Progenitor cell of endocrine pancreas (in vitro differentiated cells): ENCODE measurements at regions not wholly inside any gene's neighbourhood (a gene's known extent, or its start where the extent isn't known, plus 50 kb on each side); places are given as distances from the start of the nearest gene placed in this dataset.

ENCODE experiments used
- DNase-seq: peaks from one replicate; pipeline ENCODE4 v3.0.0; 2021; ENCODE audit warnings: low spot score; ENCODE audit not compliant: unreplicated experiment
- H3K27ac Mint-ChIP-seq: 2 replicates; pipeline ENCODE4 v1.8.0; 2021; ENCODE audit warnings: mild to moderate bottlenecking, moderate library complexity, mixed read lengths
- H3K27me3 Mint-ChIP-seq: 2 replicates; pipeline ENCODE4 v1.8.0; 2021; ENCODE audit warnings: mixed read lengths
- H3K36me3 Mint-ChIP-seq: 2 replicates; pipeline ENCODE4 v1.8.0; 2022; ENCODE audit warnings: mixed read lengths; ENCODE audit not compliant: insufficient read depth
- H3K4me1 Mint-ChIP-seq: 2 replicates; pipeline ENCODE4 v1.8.0; 2021; ENCODE audit warnings: low read depth, mixed read lengths
- H3K4me3 Mint-ChIP-seq: 2 replicates; pipeline ENCODE4 v1.8.0; 2021; ENCODE audit warnings: low read depth, mild to moderate bottlenecking, moderate library complexity, mixed read lengths
- H3K9me3 Mint-ChIP-seq: 2 replicates; pipeline ENCODE4 v1.8.0; 2021; ENCODE audit warnings: low read depth, mixed read lengths
- CTCF ChIP-seq: fragments of 200-600 bp; sonication (generic); IDR thresholded peaks from one replicate; pipeline ENCODE4 v1.5.0; 2021; ENCODE audit warnings: antibody characterized with exemption, mild to moderate bottlenecking; ENCODE audit not compliant: unreplicated experiment

- no peak overlapping the region for H3K27ac Mint-ChIP-seq
- peaks cover 2% of the 10 kb centered on the region for H3K4me1 Mint-ChIP-seq
- H3K9me3 Mint-ChIP-seq = peaks cover 4% of the 10 kb centered on the region
- H3K36me3 Mint-ChIP-seq = no peaks in the 10 kb centered on the region
- no peak overlapping the region for H3K4me3 Mint-ChIP-seq
- H3K27me3 Mint-ChIP-seq = no peaks in the 10 kb centered on the region
- no peak for DNase-seq
- no peak for TF ChIP-seq CTCF
Measured at GRCh38 chr2:226187156-226187555, 612.5 kb downstream of the IRS1 start.

GRCh38 chr2:226185616-226186211, 613.9 kb downstream of the IRS1 start:
- peaks cover 4% of the 10 kb centered on the region for H3K9me3 Mint-ChIP-seq
- no peaks in the 10 kb centered on the region for H3K27me3 Mint-ChIP-seq
- no peaks in the 10 kb centered on the region for H3K36me3 Mint-ChIP-seq
- H3K4me3 Mint-ChIP-seq = no peak overlapping the region
- DNase-seq = no peak
- H3K27ac Mint-ChIP-seq = no peak overlapping the region
- TF ChIP-seq CTCF = no peak
- peaks cover 4% of the 10 kb centered on the region for H3K4me1 Mint-ChIP-seq

GRCh38 chr2:226184940-226185615, 614.5 kb downstream of the IRS1 start:
- Mint-ChIP-seq H3K4me1 (peaks cover 9% of the 10 kb centered on the region), H3K27ac (no peak overlapping the region), H3K36me3 (no peaks in the 10 kb centered on the region), H3K9me3 (peaks cover 4% of the 10 kb centered on the region), H3K27me3 (no peaks in the 10 kb centered on the region), H3K4me3 (no peak overlapping the region)
- no peak for DNase-seq
- TF ChIP-seq CTCF = no peak

- Mint-ChIP-seq H3K4me1 (peaks cover 10% of the 10 kb centered on the region), H3K9me3 (peaks cover 4% of the 10 kb centered on the region), H3K27me3 (no peaks in the 10 kb centered on the region), H3K27ac (no peak overlapping the region), H3K4me3 (no peak overlapping the region), H3K36me3 (no peaks in the 10 kb centered on the region)
- no peak for TF ChIP-seq CTCF
- no peak for DNase-seq
Measured at GRCh38 chr2:226184540-226184939, 615.1 kb downstream of the IRS1 start.

- Mint-ChIP-seq H3K27me3 (no peaks in the 10 kb centered on the region), H3K4me1 (peaks cover 9% of the 10 kb centered on the region), H3K9me3 (no peaks in the 10 kb centered on the region), H3K36me3 (no peaks in the 10 kb centered on the region), H3K27ac (no peak overlapping the region), H3K4me3 (no peak overlapping the region)
- no peak for DNase-seq
- TF ChIP-seq CTCF = no peak
Measured at GRCh38 chr2:226183550-226183949, 616.1 kb downstream of the IRS1 start.
